Psoas muscle (tissue), 7 donors: ENCODE measurements at regions not wholly inside any gene's neighbourhood (a gene's known extent, or its start where the extent isn't known, plus 50 kb on each side); places are given as distances from the start of the nearest gene placed in this dataset.

Experiments used
- ATAC-seq, 4 donors: fragments of 200-7000 bp; cut with Tn5 transposase; one replicate each; pipeline ENCODE4 v1.9.1; 2020; ENCODE audit warnings: moderate library complexity in 3 of 4, mild to moderate bottlenecking in 2 of 4
- DNase-seq, 2 donors: peaks; one replicate each; pipeline ENCODE4 v3.0.0-alpha.2; 2020
- H3K27ac ChIP-seq: fragments of 200-600 bp; one replicate; pipeline ENCODE4 v1.8.0; 2022
- H3K27me3 ChIP-seq, 3 donors: fragments of 200-600 bp in 1 of 3; one replicate each; pipeline versions ENCODE4 v1.6.1 to v1.8.0; 2013 to 2022; ENCODE audit warnings: low read length in 2 of 3, mild to moderate bottlenecking in 2 of 3, moderate library complexity in 1 of 3; ENCODE audit not compliant: insufficient read depth in 3 of 3
- H3K36me3 ChIP-seq, 2 donors: fragments of 200-600 bp in 1 of 2; one replicate each; pipeline versions ENCODE4 v1.6.1 to v1.8.0; 2013 to 2022; ENCODE audit warnings: low read depth in 1 of 2, mild to moderate bottlenecking in 1 of 2, moderate library complexity in 1 of 2; ENCODE audit not compliant: insufficient read depth in 1 of 2
- H3K4me1 ChIP-seq: fragments of 200-600 bp; one replicate; pipeline ENCODE4 v1.8.0; 2022
- H3K4me3 ChIP-seq: fragments of 200-600 bp; one replicate; pipeline ENCODE4 v1.8.0; 2022; ENCODE audit warnings: mild to moderate bottlenecking
- H3K9me3 ChIP-seq: fragments of 200-600 bp; one replicate; pipeline ENCODE4 v1.8.0; 2022
- CTCF ChIP-seq: fragments of 200-600 bp; IDR thresholded peaks from one replicate; pipeline ENCODE4 v1.8.0; 2022; ENCODE audit warnings: antibody characterized with exemption
- WGBS, 3 donors: extraction: QIAGEN DNeasy Blood & Tissue Kit; methylation state at CpG; one replicate each; pipeline versions ENCODE4 v1.1.6 to v1.1.7; 2013; 5-methylcytosine and 5-hydroxymethylcytosine counted together
- intact Hi-C, 2 donors: fragments of 100-400 bp; cut with DNase I; formaldehyde crosslinking; loops; one replicate each; pipeline versions ENCODE4 v1.11.0 to v1.14.2; 2022
- donor health status: healthy with polysubstance abuse.
- donor health status: DM: no; HTN: no; CAD: no; lungs with moderate emphysema.
- donor health status: Bipolar disorder and iron deficiency.
- donor health status: healthy.
- donor health status: DM: yes; HTN: yes; CAD: no.
- donor health status: DM: no; HTN: no; CAD: no.
- donor health status: DM: yes; HTN: yes; CAD: no.

- H3K4me3 ChIP-seq, result no peak overlapping the region
- ATAC-seq, result no peak
- no peak for DNase-seq
- peaks cover 6% of the 10 kb centered on the region for H3K9me3 ChIP-seq
- no peaks in the 10 kb centered on the region for H3K36me3 ChIP-seq
- no peaks in the 10 kb centered on the region for H3K27me3 ChIP-seq
- TF ChIP-seq CTCF, result no peak
- WGBS, 3 donors, result 38 to 51% (median 45%) methylated on average over 4 of the region's 4 CpGs
- intact Hi-C loops, result no loop called here
- no peaks in the 10 kb centered on the region for H3K4me1 ChIP-seq
- H3K27ac ChIP-seq, result no peak overlapping the region
These were observed 1032.8 kb upstream of the CDH8 start for GRCh38 chr16:63069047-63069446.

GRCh38 chr16:63067141-63067540, 1030.9 kb upstream of the CDH8 start:
- no peak overlapping the region for H3K4me3 ChIP-seq
- H3K27me3 ChIP-seq, result no peaks in the 10 kb centered on the region
- DNase-seq, result no peak
- no peak for ATAC-seq
- intact Hi-C loops, result no loop called here
- H3K36me3 ChIP-seq, result no peaks in the 10 kb centered on the region
- peaks cover 6% of the 10 kb centered on the region for H3K9me3 ChIP-seq
- no peaks in the 10 kb centered on the region for H3K4me1 ChIP-seq
- H3K27ac ChIP-seq, result no peak overlapping the region
- no peak for TF ChIP-seq CTCF

- intact Hi-C loops, result no loop called here
- DNase-seq (no peak), ATAC-seq (no peak)
- Histone ChIP-seq H3K9me3 (peaks cover under 1% of the 10 kb centered on the region), H3K4me3 (no peak overlapping the region), H3K36me3 (no peaks in the 10 kb centered on the region), H3K4me1 (no peaks in the 10 kb centered on the region), H3K27ac (no peak overlapping the region), H3K27me3 (no peaks in the 10 kb centered on the region)
- WGBS, 3 donors, result 72 to 74% (median 73%) methylated on average over 3 of the region's 3 CpGs
- no peak for TF ChIP-seq CTCF
These were observed 1030.3 kb upstream of the CDH8 start for GRCh38 chr16:63066552-63066951.

GRCh38 chr16:63061319-63061718, 1025.1 kb upstream of the CDH8 start:
- 87 to 88% (median 88%) methylated on average over 10 of the region's 10 CpGs for WGBS, 3 donors
- Histone ChIP-seq H3K4me1 (no peaks in the 10 kb centered on the region), H3K27ac (no peak overlapping the region), H3K9me3 (no peaks in the 10 kb centered on the region), H3K27me3 (no peaks in the 10 kb centered on the region), H3K36me3 (no peaks in the 10 kb centered on the region), H3K4me3 (no peak overlapping the region)
- ATAC-seq, result no peak
- intact Hi-C loops, result no loop called here
- no peak for DNase-seq
- no peak for TF ChIP-seq CTCF

- no peak overlapping the region for H3K27ac ChIP-seq
- DNase-seq (no peak), ATAC-seq (no peak)
- WGBS, 3 donors, result 81 to 87% (median 82%) methylated on average over 6 of the region's 6 CpGs
- H3K4me1 ChIP-seq, result no peaks in the 10 kb centered on the region
- no peaks in the 10 kb centered on the region for H3K36me3 ChIP-seq
- intact Hi-C loops, result no loop called here
- no peak overlapping the region for H3K4me3 ChIP-seq
- no peaks in the 10 kb centered on the region for H3K27me3 ChIP-seq
- no peak for TF ChIP-seq CTCF
- no peaks in the 10 kb centered on the region for H3K9me3 ChIP-seq
These were observed 1023.4 kb upstream of the CDH8 start for GRCh38 chr16:63059676-63060075.
